HL-60/S4 (cell line): ENCODE measurements at regions not wholly inside any gene's neighbourhood (a gene's known extent, or its start where the extent isn't known, plus 50 kb on each side); places are given as distances from the start of the nearest gene placed in this dataset.
"Not testable (repeated sequence)": the region's sequence is repeated elsewhere in the genome, so short reads cannot be mapped to it uniquely, and the experiment has no call there.

Source experiments
- in situ Hi-C: fragments of 300-500 bp; cut with MboI; formaldehyde crosslinking; loops from 2 replicates; pipeline ENCODE4 v1.14.3; 2022; ENCODE audit warnings: low sequenced_read_pairs

- in situ Hi-C loops: no loop called here
These were observed 148.5 kb upstream of the DLX2 start for GRCh38 chr2:172251231-172251630.

- in situ Hi-C loops: no loop called here
These were observed 149.5 kb upstream of the DLX2 start for GRCh38 chr2:172252154-172252553.

- in situ Hi-C loops: no loop called here
These were observed 150.7 kb upstream of the DLX2 start for GRCh38 chr2:172253190-172254052.

- in situ Hi-C loops: no loop called here
These were observed 154.2 kb upstream of the DLX2 start for GRCh38 chr2:172256886-172257285.

- in situ Hi-C loops: no loop called here
These were observed 157.1 kb upstream of the DLX2 start for GRCh38 chr2:172259827-172260226.

- in situ Hi-C loops: no loop called here
These were observed 157.6 kb upstream of the DLX2 start for GRCh38 chr2:172260336-172260735.

- in situ Hi-C loops: no loop called here
These were observed 158.6 kb upstream of the DLX2 start for GRCh38 chr2:172261292-172261691.

GRCh38 chr2:172262486-172262885 is 159.8 kb upstream of the DLX2 start:
- in situ Hi-C loops: no loop called here

- in situ Hi-C loops: not testable (repeated sequence)
These were observed 162.1 kb upstream of the DLX2 start for GRCh38 chr2:172264820-172265219.

- in situ Hi-C loops: not testable (repeated sequence)
These were observed 157.7 kb upstream of the ITGA6 start for GRCh38 chr2:172269507-172270244.

GRCh38 chr2:172270278-172271079 is 156.9 kb upstream of the ITGA6 start:
- in situ Hi-C loops: no loop called here

- in situ Hi-C loops: no loop called here
These were observed 153.3 kb upstream of the ITGA6 start for GRCh38 chr2:172273910-172274571.

- in situ Hi-C loops: no loop called here
These were observed 152.1 kb upstream of the ITGA6 start for GRCh38 chr2:172275239-172275638.

- in situ Hi-C loops: no loop called here
These were observed 150.4 kb upstream of the ITGA6 start for GRCh38 chr2:172276961-172277360.

GRCh38 chr2:172278667-172279066 is 148.7 kb upstream of the ITGA6 start:
- in situ Hi-C loops: no loop called here

GRCh38 chr2:172279214-172279613 is 148.2 kb upstream of the ITGA6 start:
- in situ Hi-C loops: no loop called here

- in situ Hi-C loops: no loop called here
These were observed 147.6 kb upstream of the ITGA6 start for GRCh38 chr2:172279813-172280212.

GRCh38 chr2:172280571-172281361 is 146.6 kb upstream of the ITGA6 start:
- in situ Hi-C loops: no loop called here

GRCh38 chr2:172281648-172282570 is 145.5 kb upstream of the ITGA6 start:
- in situ Hi-C loops: no loop called here
